Colon (tissue), 2 donors: ENCODE measurements at regions not wholly inside any gene's neighbourhood (a gene's known extent, or its start where the extent isn't known, plus 50 kb on each side); places are given as distances from the start of the nearest gene placed in this dataset.

ENCODE experiments used
- FAIRE-seq: peaks from 2 replicates; lab custom pipeline; 2012; peaks lifted over from hg19 to GRCh38; lab: Jason Lieb, UNC
- donor health status: control.
- donor health status: control.

DNA sequence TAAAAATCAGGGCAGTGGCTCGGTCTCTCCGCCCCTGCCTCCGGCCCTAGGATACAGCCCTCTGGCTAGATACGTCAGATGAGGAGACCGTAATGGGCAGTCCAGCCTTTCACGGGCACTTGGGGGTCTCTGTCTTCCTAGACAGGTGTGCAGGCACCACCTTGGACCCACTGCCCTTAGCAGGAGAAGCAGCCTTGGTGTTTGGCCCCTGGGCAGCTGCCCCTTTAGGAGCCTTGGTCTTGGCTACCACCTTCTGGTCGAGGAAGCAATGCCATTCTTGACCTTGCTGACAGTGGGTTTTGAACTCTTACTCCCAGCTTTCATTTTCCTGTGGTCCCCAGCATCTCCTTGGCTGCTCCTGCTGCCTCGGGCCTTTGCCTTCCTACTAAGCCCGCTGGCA, 149.7 kb upstream of the FRMD4B start:
- FAIRE-seq: no peak

DNA sequence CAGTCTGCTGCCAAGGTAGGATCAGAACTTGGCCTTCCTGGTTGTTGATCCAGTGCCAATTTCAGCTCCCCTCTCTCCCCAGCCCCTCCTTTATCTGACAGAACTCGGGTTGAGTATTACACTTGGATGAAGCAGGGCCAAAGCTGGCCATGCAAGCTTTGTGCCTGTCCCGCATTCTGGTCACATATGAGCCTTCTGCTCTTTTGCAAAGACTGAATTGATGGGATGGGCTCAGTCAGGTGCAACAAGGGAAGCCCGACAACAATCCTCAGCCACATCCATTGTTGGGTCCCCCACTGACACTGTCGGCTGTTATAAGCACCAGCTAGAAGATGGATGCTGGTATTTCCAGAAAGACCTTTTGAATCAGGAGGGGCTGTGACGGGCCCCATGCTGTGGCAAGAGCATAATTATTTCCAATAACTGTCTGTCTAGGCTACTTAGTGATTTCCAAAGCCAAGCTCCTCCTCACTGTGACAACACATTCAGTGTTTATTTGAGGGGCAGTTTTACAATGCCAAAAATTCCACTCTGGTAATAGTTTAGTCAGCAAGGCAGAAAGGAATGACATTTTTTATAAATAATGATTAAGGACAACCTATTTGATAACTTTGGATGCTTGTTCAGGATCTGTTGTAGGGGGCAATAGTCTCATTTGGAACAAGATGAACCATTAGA, 146.8 kb upstream of the FRMD4B start:
- FAIRE-seq: no peak

DNA sequence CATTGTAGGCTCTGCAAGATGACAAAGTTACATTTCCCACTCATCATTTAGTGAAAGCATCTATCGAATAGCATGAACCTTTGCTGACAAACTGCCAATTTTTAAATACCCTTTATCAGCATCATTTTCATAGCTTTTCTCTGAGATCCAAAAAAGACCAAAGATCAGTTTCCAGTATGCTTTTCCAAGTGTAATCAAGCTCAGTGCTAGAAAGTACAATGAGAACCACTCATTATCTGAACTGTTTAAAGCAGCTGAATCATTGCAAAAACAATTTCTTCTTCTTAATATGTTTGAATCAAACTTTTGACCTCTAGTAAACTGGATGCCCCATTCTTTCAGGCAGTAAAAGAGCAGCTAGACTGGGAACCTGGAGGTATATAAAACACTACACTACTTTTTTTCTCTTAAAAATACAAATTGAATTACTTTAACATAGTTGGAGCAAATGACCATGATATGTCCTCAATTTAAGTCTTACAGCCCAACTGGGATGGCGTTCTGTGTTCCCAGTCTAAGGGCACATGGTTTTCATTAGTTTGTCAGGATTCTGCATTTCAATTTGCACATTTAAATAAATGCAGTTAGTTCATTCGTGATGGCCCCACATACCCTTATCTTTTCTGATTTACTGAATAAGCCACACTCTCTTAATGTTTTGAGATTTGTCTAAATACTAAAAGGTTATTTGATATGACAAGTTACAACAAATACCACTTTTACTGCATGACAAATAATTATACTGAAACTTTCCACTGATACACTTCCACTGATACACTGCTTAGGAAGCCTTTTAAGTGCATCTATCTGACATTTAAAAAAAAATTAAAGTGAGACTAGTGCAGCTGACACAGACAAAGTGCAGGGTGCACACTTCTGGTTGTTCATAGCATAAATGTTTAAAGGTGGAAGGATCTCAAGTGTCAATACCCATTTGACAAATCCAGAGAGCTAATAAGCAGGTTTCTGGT, 146.0 kb upstream of the FRMD4B start:
- no peak for FAIRE-seq

DNA sequence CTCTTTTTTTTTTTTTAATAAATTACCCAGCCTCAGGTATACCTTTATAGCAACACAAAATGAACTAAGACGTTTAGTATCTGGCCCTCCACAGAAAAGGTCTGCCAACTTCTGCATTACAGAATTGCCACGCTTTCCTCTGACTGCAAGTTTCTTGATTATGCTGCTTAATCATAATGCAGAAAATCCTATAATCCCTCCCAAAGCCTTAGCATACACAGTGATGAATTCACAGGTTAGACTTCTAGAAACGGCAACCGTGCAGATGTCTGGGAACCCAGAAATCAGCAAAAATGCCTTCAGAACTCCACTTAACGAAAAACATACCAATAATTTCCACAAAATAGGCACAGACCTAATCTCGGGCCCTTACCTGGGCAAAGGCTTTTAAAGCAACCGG, 144.7 kb upstream of the FRMD4B start:
- FAIRE-seq: no peak

DNA sequence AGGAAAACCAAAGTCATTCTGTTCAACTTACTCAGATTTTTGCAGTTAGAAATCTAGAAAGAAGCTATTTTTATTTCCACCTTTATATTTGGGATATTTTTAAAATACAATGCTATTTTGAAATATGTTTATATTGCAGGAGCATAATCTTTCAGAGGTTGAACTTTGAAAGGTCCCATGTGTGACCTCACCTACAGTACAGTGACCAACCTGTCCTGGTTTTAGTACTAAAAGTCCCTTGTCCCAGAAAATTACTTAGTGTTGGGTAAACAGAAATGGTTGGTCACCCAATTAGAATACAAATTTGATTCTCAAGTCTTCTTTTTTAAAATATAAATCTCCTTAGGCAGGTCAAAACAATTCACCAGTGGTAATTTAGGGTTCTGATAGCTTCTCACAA, 141.6 kb upstream of the FRMD4B start:
- no peak for FAIRE-seq

DNA sequence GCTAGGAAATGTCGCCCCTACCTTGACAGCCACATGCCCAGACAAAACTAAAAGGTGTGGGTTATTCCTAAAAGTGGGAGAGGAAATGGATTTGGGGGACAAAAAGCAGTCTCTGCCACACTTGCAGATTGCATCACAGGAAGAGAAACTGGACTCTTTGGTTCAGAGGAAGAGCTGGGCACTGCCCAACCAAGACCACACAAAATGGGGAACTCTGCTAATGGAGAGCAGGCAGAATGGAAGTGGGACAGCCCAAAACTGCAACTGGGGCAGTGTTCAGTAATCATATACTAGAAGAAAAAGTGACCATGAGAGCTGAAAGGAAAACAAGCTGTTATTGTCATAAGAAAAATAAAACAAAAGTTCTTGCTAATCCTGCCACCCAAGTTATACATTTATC, 138.9 kb upstream of the FRMD4B start:
- no peak for FAIRE-seq

DNA sequence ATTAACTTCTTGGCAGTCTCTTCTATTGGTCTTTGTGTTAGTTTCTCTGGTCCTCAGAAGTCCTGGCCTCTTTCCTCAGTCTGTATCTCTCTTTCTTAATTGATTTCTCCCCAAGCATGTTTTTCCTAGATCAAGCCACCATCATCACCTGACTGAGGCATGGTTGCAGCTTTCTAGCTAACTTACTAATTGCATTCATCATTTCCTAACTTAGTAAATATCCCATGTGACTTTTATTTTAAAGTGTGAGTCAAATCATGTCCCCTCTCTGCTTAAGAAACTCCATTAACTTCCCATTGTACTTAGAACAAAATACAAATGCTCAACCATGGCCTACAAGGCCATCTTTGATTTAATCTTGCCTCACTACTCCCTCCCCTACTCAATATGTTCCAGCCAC, 135.4 kb upstream of the FRMD4B start:
- no peak for FAIRE-seq

DNA sequence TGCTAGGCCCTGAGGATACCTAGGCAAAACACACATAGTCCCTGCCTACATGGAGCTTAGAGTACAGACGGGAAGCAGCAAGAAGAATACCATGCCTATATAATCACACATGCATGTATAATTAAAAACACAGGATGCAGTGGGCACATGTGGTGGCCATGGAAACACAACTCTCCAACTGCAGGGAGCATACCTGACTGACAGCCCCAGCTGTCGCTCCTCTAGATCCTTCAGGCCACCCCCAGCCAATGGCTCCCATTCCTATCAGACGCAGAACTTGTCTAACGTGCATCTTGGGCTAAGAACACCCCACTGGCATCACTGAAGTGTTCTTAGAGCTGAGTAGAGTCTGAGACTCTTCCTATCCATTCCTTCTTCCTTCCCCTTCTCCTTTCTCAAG, 125.5 kb upstream of the FRMD4B start:
- no peak for FAIRE-seq

DNA sequence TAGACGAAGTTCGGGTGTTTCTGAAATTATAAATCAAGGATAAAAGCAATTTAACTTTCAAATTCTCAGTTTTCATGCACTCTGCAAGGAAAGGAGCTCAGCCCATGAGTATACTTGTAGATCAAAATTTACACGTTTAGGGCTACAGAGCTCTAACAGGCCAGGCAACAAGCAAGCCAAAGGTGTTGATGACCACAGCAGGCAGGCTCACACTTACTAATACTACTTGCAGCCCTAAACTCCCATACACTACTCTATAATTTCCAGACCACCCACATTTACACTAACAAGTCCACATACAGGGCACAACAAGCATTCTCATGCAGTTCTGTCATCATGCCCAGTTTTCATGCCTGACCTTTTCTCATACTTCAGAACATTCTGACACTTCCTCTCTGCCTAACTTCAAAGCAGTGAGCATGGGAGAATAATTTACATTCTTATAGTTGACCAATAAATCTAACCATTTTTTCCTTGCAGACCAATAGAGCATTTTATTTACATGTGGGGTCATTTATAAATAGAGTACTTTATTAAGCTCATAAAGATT, 124.7 kb upstream of the FRMD4B start:
- no peak for FAIRE-seq

DNA sequence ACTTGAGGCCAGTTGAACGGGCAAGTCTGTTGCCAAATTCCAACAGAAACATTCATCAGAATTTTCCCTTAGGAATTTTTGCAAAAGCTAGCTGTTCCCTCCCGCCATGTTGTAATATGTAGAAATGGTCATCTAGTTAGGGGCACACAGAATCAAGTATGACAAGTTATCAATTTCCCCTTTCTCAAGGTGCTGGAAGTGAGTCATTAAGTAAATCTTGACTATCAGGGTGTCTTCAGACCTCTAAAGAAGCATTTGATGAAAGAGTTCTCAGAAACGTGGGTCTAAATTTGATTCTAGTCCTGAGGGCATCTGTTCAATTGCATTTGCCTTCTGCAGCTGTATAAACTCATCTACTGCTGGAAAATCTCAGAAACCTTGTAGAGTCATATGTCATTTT, 123.4 kb upstream of the FRMD4B start:
- no peak for FAIRE-seq

DNA sequence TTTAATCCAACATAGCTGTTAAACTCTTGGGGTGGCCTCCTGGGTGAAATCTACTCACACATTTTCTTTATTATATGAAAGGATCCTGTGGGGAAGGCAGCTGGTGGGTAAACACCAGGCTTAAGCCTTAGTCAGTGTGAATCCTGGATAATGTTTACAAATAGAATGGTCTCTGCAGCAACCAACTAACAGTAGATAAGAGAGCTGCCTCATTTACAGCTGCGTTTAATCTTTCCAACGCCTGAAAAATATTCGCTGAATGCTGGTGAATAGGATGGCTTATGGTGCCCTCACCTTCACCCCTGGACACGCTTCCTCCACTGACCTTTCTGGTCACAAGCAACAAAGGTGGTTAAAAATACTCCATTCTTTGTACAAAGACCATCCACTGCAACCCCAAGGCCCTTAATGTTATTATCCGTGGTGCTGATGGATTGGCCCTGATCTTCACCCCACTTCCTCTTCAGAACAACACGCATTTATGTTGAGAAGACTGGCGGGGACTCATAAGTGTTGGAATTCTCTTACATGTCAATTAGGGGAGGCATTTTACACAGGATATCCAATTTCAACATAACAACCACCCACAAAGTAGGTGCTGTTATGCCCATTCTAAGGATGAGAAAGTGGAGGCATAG, 120.0 kb upstream of the FRMD4B start:
- no peak for FAIRE-seq

DNA sequence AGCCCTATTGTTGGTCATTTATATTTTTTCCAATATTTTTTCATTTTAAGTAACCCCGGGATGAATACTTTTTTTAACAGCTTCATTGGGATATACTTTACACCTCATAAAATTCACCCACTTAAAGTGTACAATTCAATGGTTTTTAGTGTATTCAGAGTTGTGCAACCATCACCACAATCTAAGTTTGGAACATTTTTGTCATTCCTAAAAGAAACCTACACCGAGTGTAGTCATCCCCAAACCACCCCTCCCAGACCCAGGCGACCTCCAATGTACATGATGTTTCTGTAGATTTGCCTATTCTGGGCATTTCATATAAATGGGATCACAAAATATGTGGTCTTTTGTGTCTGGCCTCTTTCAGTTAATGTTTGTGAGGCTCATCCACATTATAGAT, 118.3 kb upstream of the FRMD4B start:
- no peak for FAIRE-seq

DNA sequence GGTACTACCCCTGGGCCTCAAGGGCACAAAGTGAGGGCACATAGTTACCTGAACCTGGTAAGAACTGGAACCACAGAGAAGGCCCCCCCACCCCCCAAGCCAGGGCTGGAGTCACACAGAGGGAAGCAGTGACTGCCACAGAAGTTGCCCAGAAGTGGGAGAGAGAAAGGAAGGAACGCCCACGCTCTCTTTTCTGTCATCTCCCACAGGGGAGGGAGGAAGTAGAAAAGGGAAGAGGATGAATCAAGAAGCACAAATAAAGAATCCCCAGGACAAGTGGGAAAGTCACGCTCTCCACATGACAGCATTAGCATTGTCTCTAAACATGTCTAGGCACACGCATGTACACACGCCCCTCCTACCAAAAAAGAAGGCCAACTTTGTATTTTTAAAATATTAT, 114.7 kb upstream of the FRMD4B start:
- no peak for FAIRE-seq

DNA sequence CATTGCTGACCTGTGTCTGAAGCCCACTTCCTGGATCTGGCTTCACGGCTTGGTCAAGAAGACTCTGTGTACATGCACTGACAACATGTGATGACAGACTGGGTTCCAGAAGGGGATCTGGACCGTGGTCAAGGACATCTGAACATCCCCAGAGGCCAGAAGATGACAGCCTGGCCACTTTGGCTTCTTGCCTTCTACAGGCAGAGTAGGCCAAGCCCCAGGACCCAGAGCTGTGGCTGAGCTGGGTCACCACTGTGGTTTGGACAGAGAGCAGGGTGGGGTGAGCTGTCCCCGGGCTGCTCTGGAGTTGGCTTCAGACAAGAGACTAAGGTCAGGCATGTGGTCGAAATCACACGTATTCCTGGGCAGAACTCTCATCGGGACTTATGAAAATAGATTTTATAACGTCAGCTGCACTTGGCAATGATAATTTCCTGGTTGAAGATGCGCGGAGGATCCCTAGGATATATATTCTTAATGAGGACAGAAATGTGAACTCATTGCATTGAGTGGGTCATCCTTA, 114.1 kb upstream of the FRMD4B start:
- no peak for FAIRE-seq

DNA sequence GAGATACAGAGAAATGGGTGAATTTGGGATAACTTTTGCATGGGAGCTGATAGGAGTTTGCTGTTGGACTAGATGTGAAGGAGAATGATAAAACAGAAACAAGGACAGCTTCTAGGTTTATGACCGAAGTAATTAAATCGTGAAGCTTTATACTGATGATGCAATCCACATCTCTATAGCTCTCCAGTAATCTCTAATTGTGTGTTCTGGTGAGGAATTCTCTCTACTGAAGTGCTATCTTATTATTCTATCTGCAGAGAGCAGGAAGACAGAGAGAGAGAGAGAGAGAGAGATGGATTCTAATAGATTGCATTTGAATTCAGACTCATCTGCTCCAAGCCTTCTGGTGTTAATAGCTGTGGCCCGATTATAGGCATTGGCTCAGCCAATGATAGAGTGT, 113.5 kb upstream of the FRMD4B start:
- FAIRE-seq: no peak

DNA sequence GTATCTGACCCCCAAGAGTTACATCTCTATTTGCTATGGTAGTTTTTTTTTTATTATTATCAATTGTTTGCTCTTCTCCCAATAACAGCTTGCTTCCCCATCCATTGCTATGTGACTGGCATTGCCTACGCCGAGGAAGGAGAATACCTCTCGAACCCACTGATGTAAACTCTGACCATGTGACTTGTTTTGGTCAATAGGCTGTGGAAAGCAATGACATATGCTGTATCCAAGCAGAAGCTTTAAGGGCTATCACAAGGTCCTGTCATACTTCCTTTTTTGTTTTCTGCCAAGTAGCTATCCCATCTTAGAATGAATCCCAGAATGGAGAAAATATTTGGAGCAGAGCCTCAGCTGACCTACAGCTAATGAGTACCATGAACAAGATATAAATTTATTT, 111.0 kb upstream of the FRMD4B start:
- no peak for FAIRE-seq

DNA sequence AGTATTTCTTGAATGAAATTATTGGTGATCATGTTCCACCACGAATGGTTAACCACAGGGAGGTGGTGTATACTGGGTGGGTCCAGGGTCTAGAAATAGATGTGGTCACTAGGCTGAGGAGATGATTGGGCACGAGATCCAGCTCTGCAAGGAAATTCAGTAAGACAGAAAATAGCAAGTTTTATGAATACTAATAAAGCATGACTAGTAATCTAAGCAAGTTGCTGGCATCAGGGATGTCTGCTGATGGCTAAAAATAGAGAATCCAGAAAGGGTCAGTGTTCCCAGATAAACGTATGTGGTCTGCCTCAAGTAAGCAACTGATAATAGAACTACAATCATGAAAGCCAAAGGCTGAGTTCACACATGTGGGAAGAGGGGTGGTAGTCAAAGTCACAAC, 108.3 kb upstream of the FRMD4B start:
- FAIRE-seq: no peak

DNA sequence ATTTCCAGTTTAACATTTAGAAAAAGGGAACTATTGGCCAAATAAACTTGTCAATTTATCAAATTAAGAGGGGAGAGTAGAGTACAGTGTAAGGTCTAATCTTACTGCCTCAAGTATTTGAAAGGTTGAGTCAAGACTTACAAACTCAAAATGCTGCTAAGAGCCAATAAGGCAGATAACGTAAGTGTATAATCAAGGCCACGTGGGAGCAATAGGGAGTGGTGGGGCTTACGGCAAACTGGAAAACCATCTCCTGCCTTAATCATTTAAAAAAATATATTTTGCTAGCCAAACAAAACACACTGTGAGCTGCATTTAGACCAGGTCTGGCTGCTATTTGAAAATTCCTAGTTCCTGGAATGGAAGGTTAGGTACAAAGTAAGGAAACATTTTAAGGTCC, 107.3 kb upstream of the FRMD4B start:
- no peak for FAIRE-seq

DNA sequence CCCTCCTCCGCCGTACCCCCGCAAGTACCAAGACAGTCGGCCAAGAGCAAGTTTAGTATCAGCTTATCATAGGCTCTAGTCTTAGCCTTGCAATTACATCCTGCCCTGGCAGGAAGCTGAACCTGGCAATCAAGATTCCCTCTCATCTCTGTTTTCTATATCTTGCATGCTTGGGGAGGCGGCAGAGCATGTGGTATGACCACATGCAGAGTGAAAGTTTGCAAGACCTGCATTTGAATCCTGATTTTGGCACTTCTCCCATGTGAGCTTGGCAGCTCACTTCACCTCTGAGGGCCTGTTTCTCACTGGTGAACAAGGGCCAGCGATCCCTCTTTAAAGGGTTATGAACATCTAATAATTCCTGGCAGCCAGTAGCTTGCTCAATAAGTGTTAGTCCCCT, 106.1 kb upstream of the FRMD4B start:
- FAIRE-seq: no peak

DNA sequence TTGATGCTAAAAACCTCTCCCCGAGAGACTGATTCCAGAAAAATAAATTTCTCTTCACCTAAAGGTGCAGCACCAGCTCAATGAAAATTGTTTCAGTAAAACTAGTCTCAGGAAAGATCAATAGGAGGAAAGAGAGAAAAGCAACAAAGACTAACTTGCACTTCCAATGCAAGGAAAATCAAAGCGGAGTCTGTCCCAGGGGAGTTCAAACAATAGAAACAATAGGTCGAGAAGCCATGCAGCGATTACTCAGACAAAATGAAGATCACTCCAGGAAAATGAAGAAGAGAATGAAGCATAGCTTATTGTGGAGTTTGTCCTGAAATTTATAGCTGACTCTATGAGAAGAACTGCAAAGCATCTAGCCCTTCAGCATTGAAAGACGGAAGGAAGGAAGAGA, 105.1 kb upstream of the FRMD4B start:
- no peak for FAIRE-seq

DNA sequence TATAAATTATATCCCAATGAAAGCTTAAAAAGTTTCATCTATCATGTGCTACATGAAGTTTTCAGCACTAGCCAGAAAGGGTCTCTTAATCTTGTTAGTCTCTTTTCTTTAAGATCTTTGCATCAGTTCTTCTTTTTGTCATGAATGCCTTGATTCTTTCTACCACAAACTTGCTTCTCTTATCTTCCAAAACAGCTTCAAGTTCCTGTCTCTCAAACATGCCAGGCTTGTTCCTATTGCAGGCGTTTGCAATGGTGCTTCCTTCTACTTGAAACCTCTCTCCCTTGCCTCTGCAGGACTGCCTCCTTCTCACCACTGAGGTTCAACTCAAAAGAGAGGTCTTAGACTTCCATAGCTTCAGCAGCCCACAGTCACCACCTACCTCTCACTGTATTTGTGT, 104.3 kb upstream of the FRMD4B start:
- no peak for FAIRE-seq

DNA sequence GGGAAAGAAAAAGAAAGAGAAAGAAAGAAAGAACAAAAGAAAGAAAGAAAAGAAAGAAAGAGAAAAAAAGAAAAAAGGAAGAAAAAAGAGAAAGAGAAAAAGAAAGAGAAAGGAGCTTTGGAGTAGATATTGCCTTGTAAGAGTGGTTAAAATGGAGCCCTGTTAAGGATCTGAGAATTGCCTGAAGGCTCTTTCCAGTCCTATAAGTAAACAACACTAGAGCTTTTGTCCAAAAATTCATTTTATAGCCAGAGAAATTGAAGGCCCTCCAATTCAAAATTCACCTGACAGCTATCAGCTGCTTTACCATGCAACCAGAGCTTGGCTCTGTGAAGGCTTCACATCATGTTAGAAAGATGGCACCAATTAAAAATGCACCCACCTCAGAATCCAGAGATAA, 102.1 kb upstream of the FRMD4B start:
- FAIRE-seq: peak; percentile 10

DNA sequence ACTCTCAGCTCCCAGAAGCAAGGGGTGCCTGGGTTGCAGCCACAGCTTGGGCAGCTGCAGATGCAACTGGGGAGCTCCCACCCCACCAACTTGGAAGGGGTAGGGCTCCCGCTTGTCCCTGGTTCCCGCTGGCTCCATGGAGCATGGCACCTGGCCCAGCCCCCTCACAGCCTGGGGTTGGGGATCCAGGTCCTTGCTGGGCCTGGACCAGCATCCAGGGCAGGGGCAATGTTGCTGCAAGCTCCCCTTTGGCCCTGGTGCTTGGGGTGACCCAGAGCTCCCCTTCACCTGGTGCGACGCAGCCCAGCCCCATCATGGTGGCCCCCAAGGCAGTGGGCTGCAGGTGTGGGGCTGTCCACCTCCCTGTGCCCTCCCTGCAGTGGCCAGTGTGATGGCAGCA, 99.6 kb upstream of the FRMD4B start:
- FAIRE-seq: no peak
